22Rv1 (cell line): ENCODE measurements at regions not wholly inside any gene's neighbourhood (a gene's known extent, or its start where the extent isn't known, plus 50 kb on each side); places are given as distances from the start of the nearest gene placed in this dataset.

Source experiments
- H3K27ac ChIP-seq: fragments of 450-650 bp; 2 replicates; pipeline ENCODE4 v1.5.1; 2017
- CTCF ChIP-seq: fragments of 450-650 bp; IDR thresholded peaks from 2 replicates; pipeline ENCODE4 v1.5.1; 2017; ENCODE audit warnings: mild to moderate bottlenecking
- ZFX ChIP-seq: fragments of 450-650 bp; IDR thresholded peaks from 2 replicates; pipeline ENCODE4 v1.6.1; 2017; ENCODE audit warnings: antibody characterized with exemption, borderline replicate concordance

DNA sequence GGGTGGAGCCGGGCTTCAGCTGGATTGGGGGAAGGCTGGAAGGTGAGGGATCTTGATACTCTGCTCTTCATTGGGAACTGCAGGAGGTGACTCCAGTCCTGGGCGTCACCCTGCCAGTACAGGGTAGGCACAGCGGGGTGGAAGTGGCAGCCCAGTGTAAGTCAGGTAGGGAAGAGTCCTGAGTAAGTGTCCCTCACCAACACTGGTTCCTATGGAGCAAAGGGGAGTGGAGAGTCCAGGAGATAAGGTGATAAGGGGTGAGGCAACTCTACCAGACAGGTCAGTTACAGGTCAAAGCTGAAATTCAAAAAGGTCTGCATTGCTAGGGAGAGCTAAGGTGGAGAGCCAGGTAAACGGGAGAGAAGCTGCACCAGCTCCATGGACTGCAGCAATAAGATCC lies 145.6 kb upstream of the NFE2L3 start:
- TF ChIP-seq CTCF = no peak
- TF ChIP-seq ZFX = no peak
- H3K27ac ChIP-seq = no peak overlapping the region

GRCh38 chr7:26007510-26007909 lies 144.5 kb upstream of the NFE2L3 start:
- H3K27ac ChIP-seq = no peak overlapping the region
- TF ChIP-seq ZFX (no peak), CTCF (no peak)

- H3K27ac ChIP-seq = no peak overlapping the region
- no peak for TF ChIP-seq ZFX
- no peak for TF ChIP-seq CTCF
Measured at GRCh38 chr7:26008428-26008827, 143.6 kb upstream of the NFE2L3 start.

- no peak overlapping the region for H3K27ac ChIP-seq
- no peak for TF ChIP-seq CTCF
- no peak for TF ChIP-seq ZFX
Measured at GRCh38 chr7:26011039-26011696, 140.8 kb upstream of the NFE2L3 start.

DNA sequence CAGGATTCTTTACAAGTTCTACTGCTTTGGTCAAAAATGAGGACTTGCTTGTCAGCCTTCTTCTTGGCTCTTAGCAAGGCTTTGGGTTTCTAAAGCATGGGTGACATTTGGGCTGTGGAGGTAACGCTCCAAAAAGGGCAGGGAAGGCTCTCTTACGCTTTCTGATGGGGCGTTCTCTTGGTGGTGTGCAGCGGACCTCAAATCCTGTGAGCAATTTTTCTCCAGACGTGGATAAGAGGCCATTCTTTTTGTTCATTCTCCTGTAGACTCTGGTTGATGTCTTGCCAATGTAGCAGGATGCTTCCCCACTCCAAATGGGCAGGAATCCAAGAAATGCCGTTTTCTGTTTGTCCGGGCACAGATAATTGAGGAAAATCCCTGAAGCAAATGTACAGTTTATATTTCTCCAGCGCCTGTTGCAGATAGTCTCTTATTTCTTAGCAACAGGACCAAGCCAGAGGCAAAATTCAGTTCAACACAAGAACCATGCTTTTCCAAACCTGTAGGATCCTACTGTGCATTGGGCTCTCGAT lies 138.4 kb upstream of the NFE2L3 start:
- no peak overlapping the region for H3K27ac ChIP-seq
- no peak for TF ChIP-seq CTCF
- no peak for TF ChIP-seq ZFX

DNA sequence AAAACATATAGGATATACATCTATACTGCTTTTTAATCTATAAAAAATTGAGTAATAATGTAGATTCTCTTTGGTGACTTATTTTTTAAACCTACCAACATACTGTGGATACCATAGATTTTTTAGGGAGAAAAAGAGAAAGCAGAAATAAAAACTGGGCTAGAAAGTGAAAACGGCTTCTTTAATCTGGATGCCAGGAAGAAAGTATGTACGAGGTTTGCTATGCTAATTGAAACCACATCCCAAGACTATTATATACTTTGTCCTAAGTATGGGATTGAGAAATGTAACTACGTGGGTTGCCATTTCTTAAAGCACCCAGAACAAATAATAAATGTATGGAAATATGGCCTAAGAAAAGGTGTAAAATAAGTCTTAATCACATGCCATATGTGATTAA lies 129.0 kb upstream of the NFE2L3 start:
- no peak overlapping the region for H3K27ac ChIP-seq
- TF ChIP-seq CTCF = no peak

DNA sequence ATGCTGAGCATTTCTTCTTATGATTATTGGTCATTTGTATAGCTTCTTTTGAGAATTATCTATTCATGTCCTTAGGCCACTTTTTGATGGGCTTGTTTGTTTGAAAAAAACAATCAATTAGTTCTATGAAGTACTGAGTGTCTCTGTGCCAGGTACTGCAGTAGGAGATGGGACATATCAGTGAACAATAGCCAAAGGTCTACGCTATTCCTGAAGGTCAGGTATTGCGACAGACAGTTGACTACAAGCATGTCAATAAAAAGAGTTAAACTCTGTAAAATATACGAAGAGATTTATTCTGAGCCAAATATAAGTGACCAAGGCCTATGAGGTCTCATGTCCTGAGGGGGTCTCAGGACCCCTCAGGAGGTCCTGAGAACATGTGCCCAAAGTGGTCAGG lies 122.1 kb upstream of the NFE2L3 start:
- H3K27ac ChIP-seq = no peak overlapping the region
- TF ChIP-seq ZFX (no peak), CTCF (no peak)
